ENCODE measurements at regions not wholly inside any gene's neighbourhood (a gene's known extent, or its start where the extent isn't known, plus 50 kb on each side); places are given as distances from the start of the nearest gene placed in this dataset.

DNA sequence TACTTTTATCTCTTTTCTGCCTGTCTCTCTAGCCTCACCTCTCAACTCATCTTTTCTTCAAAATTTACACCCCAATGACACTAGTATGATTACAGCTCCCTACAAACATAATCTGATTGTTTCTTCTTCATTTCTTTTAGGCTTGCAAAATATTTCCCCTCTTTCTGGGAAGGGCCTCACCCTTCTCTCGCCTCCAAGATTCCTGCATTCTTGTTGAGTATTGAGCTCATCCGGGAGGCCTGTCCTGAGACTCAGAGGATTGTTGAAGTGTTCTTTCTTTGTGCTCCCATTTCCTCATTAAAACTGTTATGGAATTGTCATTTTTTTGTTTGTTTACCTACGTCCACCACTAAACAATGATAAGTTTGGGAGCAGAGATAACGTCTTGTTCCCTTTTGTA, 99.1 kb upstream of the CHRM3 start:
- no peak overlapping the region for H3K27ac ChIP-seq
- TF ChIP-seq ZFX (IDR thresholded peaks at IDR 0.05) = no peak
- TF ChIP-seq, protein P1, sequence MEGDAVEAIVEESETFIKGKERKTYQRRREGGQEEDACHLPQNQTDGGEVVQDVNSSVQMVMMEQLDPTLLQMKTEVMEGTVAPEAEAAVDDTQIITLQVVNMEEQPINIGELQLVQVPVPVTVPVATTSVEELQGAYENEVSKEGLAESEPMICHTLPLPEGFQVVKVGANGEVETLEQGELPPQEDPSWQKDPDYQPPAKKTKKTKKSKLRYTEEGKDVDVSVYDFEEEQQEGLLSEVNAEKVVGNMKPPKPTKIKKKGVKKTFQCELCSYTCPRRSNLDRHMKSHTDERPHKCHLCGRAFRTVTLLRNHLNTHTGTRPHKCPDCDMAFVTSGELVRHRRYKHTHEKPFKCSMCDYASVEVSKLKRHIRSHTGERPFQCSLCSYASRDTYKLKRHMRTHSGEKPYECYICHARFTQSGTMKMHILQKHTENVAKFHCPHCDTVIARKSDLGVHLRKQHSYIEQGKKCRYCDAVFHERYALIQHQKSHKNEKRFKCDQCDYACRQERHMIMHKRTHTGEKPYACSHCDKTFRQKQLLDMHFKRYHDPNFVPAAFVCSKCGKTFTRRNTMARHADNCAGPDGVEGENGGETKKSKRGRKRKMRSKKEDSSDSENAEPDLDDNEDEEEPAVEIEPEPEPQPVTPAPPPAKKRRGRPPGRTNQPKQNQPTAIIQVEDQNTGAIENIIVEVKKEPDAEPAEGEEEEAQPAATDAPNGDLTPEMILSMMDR (conservative IDR thresholded peaks at IDR 0.05) = no peak

DNA sequence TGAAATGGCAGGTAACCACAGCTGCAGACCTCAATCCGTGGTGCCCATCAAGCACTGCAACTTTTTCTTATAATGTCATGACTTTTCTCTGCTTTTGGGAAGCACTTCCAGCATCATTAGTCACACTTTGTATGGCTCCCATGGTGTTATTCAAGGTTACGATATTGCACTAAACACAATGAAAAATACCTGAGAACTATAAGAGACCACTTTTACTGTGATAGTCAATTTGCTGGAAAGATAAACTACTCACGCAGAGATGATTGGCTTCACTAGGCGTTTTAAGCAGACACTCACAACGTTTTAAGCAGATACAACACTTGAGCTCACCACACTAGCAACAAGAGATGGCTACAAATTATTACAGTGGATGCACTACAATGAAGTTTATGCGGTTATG, 103.2 kb upstream of the CHRM3 start:
- no peak overlapping the region for H3K27ac ChIP-seq
- TF ChIP-seq ZFX (IDR thresholded peaks at IDR 0.05) = no peak
- TF ChIP-seq, protein P1 (conservative IDR thresholded peaks at IDR 0.05) = no peak

DNA sequence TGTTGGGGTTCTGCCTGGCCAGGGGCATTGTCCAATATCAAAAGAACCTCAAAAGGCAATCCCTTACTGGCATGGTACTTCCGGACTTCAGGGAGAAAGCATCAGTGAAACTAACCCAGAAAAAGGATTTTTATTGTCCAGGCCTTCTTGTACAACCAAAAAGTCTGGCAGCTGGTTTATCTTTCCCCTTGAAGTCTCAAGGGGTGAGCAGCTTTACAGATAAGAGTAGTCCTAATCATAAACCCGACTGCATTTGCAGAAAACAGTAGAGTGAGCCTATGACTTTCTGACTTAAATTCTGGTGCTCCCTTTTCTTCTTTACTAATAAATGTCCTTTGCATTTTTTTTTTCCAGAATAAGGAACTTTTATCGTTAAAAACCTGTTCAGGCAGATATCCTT, 104.0 kb upstream of the CHRM3 start:
- H3K27ac ChIP-seq = no peak overlapping the region
- TF ChIP-seq ZFX (IDR thresholded peaks at IDR 0.05) = no peak
- TF ChIP-seq, protein P1 (conservative IDR thresholded peaks at IDR 0.05) = no peak

DNA sequence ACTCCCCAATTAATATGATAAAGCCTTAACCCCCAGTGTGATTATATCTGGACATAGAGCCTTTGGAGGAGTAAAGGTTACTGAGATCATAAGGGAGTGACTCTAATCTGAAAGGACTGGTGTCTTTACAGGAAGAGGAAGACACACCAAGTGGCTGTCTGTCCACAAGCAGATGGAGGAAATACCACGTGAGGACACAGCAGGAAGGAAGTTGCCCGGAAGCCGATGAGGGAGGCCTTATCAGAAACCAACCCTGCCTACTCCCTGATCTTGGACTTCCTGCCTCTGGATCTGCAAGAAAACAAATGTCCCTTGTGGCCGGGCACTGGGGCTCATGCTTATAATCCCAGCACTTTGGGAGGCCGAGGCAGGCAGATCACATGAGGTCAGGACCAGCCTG, 110.3 kb upstream of the CHRM3 start:
- H3K27ac ChIP-seq = no peak overlapping the region
- TF ChIP-seq, protein P1 (conservative IDR thresholded peaks at IDR 0.05) = no peak
- TF ChIP-seq ZFX (IDR thresholded peaks at IDR 0.05) = no peak

DNA sequence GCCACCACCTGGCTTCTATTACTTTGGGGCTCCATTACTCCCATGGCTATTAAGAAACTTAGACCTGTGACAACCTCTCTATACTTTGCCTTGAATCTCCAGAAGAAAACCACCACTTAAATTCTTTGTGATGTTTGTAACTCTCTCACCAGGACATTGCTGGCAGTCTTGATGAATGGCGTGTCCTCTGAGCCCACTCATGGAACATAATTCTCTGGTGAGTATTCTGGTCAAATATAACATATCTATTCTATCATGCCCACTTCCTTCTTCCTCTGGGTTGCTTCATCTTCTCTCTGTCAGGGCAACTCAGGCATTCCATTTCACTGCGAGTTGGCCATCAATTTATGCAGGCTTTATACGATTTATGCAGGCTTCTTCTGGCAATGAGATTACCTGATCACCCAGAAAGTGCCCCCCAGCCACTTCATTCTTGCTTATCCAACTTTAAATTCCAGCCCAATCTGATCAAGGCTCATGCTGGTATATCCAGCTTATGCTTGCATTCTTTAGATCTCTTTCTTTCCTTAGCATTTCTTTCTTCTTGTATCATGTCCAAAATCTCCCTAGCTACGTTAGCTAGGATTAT, 112.0 kb upstream of the CHRM3 start:
- TF ChIP-seq, protein P1 (conservative IDR thresholded peaks at IDR 0.05) = no peak
- no peak for TF ChIP-seq ZFX (IDR thresholded peaks at IDR 0.05)
- no peak overlapping the region for H3K27ac ChIP-seq

DNA sequence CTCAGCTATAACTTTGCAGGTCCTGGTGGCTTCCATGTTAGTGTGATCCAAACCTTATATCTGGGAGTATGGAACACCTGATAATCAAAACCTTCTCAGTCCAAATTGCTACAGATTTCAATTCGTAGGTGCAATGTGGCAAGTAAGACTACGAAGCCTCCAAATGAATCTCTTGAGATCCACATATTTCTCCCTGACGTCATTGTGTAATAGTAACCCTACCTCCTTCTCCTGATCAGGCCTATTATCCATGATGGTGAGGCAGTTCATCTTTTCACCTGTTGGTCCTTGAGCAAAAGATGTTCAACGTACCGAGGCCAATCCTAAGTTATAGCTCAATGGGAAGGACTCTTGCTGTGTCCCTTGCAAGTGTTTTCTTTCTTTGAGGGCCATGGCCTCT, 115.9 kb upstream of the CHRM3 start:
- TF ChIP-seq, protein P1 (conservative IDR thresholded peaks at IDR 0.05) = no peak
- no peak for TF ChIP-seq ZFX (IDR thresholded peaks at IDR 0.05)
- H3K27ac ChIP-seq = no peak overlapping the region

DNA sequence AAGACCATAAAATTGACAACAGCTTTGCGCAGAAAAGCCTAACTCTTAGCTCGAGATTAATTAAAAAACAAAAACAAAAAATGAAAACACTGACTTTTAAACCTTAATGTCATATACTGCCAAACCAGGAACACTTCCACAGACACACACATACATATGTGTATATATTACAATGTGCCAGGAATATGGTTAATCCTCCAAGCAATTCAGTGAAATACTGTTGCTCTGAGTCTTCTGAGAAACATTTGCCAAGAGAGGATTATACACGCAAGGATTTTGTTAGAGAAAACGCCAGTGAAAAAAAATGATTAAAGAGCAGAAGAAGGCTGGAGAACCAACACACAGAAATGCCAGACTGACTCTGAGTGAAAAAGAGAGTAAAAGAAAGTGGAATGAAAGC, 116.7 kb upstream of the CHRM3 start:
- TF ChIP-seq, protein P1 (conservative IDR thresholded peaks at IDR 0.05) = no peak
- no peak for TF ChIP-seq ZFX (IDR thresholded peaks at IDR 0.05)

More for the DNA sequence above, 116.7 kb upstream of the CHRM3 start:
- no peak overlapping the region for H3K27ac ChIP-seq
